GM19023 (cell line): ENCODE measurements at regions not wholly inside any gene's neighbourhood (a gene's known extent, or its start where the extent isn't known, plus 50 kb on each side); places are given as distances from the start of the nearest gene placed in this dataset.

ENCODE experiments used
- ATAC-seq: cut with Tn5 transposase; IDR thresholded peaks from one replicate; pipeline ENCODE4 v1.9.1; 2021; ENCODE audit warnings: mild to moderate bottlenecking, moderate library complexity; ENCODE audit not compliant: unreplicated experiment

DNA sequence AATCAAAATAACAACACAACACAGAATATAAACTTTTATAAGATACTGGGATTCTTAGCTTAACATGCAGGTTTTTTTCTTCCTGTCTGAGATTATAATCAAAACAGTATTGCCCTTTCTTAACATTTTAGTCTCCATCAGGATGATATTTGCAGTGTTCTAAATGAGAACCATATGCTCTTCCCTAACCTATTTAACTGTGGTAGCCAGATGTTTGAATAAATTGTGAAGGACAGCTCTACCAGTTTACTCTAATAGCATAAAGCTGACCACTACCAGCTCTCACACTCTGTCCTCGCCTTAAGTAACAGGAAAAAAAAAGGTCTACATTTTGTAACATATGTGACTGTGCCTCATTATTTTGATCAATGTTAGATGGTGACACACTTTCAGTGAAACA is 618.7 kb upstream of the SGCG start:
- no peak for ATAC-seq

DNA sequence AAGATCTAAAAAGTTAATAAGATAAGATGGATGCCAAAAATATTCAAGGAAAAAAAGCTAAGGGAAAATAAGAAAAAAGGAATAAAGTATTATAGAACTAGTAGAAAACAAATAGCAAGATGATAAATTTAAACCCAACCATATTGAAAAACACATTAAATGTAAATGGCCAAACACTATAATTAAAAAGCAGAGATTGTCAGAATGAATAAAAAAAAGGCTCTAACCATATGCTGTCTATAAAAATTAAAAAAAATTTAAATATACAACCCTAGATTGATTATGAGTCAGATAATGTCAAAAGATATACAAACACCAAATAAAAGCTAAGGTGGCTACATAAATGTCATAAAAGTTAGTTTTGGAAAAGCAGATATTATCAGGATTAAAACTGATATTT is 617.5 kb upstream of the SGCG start:
- no peak for ATAC-seq

DNA sequence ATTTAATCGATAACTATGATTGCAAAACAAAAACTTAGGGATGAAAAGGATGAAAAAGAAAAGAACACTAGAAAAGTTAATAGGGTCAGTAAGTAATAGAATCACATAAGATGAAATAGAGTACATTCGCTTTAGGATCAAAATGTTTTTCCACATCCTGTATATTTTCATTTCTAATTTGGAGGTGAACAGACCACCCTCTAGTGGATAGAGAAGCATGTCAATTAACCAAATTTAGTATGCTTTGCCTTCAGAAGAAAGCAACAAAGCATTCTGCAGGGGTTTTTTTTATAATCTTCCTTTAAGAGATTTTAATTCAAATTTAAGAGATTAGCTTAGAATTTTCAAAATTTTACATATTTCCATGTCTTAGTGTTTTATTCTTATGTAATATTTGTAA is 611.0 kb upstream of the SGCG start:
- no peak for ATAC-seq

DNA sequence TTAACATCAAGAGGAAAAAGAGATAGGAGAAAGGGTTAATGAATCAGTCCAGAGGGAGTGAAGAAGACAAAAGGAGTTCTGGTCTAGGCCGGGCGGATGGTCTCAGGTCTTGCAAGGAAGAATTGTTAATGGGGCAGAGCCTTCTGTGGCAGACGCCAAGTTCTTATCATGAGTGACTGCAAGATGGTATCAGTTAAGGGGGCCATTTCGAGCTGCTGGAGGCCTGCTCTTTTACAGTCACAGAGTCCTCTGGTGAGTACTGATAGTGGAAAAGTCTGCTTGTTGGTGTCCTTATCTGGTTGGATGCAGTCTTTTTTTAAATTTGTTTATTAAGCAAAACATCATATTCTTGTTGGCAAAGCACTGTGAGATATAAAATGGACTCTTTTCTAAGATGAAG is 590.9 kb upstream of the SGCG start:
- no peak for ATAC-seq

DNA sequence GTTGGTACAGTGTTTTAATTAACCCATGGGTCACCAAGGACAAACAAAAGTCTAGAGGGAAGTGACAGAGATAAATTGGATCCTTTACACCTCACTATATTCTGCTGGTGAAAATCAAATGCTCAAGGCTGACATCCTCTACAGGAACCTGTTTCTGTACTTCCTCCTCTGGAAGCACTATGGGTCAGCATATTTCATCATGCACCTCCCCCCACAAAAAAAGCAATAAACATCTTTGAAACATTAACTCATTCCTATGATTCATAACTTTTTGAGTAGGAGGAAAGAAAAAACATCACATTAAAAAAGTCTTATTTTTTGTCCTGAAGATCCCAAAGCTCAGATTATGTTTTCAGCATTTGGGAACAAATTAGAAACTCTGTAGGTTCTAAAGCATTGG is 588.3 kb upstream of the SGCG start:
- ATAC-seq = no peak

DNA sequence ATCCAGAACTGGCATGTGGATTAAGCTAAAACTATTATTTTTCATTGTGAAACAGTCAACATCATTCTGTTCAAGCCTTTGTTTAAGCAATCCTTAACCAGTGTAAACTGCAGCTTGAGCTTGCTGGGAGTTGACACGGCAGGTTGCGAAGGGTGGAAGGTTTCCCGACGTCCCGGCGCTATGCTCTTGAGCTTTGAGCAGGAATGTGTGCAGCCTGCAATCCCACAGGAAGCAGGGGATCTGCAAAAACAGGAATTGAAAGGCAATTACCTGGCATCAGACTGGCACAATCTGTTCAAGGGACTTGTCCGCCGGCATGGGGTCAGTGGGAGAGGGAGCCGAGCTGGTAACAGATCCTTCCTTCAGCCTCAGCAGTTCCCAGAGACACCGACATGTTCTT is 586.7 kb upstream of the SGCG start:
- no peak for ATAC-seq

DNA sequence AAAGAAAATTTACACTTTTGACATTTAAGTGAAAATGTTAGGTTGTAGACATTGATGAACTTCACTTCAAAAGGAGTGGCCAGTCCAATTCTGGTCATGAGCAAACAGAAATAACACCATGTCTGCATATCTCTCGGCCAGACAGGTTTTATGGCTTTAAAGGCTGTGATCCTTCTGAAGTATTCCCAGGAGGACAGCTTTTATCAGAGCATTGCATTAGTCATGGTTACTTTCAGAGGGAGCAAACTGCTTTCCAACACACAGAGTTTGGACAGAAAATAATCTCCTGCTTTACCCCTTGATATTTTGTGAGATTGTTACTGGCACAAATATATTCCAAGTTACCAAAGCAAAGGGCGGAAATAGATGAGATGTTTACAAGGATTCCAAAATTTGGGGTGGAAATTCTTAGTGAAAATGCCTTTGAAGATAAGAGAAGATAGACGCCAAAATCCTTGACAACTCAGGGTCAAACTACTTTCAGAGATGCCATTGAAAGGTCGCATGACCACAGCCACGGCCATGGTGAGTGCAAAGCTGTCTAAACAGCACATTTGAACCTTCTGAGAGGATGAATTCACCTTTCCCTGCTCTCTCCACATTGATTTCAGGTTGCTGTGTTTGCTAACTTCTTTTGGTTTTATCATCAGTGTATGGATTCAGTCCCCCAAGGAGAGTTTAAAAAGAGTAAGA is 584.5 kb upstream of the SGCG start:
- no peak for ATAC-seq

DNA sequence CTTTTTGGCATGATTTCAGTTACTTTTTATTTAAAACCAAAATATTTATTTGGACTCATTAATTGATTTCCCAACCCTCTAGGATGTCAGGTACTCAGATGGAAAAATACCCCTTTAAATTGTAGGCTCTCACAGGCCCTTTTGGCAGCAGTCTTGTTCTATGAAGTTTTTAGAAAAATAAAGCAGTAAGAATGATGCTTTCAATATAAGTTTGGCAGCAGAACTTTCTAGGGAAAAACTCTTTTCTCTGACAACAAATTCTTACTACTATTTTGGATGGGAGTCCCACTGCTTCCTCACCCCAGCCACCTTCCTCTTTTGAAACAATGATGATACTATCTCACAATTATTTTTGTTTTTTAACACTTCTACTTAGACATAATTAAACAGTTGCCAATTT is 581.6 kb upstream of the SGCG start:
- no peak for ATAC-seq

DNA sequence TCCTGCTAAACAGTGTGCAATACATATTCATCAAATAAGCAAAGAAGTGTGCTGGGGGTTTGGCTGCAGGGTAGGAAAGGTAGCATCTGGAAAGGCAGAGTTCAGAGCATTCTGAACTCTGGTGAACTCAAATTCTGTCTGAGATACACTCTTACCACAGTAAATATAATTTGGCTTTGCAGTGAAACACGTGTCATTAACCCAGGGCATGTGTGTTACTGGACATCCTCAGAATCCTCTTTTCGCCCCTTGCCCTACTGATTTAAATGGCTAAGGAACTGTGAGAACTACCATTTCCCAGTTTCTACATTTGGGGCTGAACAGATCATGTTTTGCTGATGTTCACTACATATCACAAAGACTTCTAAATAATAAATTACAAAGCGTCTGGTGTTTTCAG is 562.8 kb upstream of the SGCG start:
- no peak for ATAC-seq

DNA sequence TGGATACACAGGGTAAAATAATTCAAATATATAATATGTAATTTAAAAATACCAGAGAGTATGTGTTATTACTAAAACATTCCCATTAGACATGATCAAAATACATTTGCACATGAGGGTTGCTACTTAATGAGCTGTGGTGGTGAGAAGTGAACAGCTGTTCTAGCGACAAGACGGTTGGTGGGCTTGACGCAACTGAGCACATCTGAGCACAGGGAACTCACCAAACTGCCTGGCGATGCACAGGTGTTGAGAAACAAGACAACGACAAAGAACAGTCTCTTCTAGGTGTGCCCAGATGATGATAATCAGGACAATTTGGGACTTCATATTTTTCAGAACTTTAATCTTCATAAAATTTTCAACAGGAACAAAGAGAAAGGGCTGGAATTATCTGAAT is 555.1 kb upstream of the SGCG start:
- no peak for ATAC-seq

DNA sequence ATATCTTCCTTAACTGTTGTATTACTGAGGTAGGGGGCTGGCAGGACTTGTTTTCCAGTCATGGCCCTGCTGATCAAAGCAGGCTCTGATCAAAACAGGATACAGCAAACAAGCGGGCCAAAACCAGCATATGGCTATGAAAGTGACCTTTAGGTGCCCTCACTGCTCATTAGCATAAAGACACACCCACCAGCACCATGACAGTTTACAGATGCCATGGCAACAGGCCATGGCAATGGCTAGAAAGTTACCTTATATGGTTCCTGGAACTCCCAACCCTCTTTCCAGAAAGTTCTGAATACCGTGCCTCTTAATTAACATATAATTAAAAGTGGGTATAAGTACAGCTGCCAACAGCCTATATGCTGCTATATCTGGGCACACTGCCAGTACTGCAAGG is 551.4 kb upstream of the SGCG start:
- ATAC-seq = no peak

DNA sequence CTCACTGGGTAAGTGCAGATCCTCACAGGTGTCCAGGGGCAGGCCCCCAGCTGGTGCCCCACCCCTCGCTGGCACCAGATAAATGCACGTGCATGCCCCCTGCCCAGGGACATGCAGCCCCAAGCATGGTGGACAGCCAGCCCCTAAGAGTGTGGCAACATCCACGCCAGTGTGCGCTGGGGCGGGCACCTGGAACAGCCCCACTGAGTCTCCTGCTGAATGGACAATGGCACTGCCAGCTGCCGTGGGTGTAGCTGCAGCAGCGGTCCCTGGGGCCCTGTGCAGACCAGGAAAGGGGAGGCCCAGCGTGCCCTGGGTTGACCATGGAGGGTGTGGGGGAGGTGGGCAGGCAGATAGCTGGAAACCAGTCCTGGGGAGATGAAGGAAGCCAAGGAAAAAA is 538.7 kb upstream of the SGCG start:
- no peak for ATAC-seq

DNA sequence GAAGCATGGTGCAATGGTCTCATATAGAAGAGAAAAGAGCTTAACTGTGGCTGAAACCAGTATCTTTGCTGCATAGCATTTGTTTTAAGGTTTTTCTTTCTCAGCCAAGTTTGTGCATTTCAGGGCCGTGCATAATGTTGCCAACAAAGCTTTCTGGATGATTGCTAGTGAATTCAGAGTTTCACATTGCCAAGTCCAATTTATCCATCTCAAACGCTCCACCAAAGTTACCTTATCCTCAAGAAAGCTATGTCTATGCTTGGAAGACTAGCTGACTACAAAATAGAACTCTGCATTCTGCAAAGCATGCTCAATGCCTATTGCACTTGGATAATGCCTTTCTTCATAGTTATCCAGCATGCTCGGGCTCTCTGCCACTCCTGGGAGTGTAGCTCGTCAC is 535.8 kb upstream of the SGCG start:
- ATAC-seq = no peak

DNA sequence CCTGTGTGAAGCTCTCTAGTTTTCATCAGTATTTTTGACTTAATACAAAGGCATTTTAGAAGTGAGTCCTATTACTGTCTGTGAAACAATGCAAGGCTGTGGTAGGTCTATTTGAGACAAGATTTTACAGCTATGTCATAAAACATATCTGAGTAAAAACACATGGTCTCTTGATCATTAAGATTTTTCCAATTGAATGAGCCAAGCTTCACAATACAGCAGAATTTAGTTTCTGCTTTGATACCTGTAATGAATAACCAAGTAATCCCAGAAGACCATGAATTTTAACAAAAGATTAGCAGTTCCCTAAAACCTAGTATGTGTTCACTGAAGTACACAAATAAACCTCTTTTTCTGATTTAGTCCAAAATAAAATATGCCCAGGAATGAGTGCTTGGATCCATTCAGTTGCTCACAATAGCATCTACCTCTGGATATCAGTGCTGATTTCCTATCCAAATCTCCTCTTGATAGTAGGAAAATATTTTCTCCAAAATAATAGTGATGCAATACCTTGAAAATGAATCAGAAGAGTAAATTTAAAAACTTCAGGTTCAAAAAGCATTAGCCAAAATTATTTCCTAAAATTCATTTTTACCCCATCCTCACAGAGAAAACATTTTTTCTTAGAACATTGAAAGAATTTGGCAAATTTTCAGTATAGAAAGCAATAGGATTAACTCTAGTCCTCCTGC is 533.5 kb upstream of the SGCG start:
- no peak for ATAC-seq

DNA sequence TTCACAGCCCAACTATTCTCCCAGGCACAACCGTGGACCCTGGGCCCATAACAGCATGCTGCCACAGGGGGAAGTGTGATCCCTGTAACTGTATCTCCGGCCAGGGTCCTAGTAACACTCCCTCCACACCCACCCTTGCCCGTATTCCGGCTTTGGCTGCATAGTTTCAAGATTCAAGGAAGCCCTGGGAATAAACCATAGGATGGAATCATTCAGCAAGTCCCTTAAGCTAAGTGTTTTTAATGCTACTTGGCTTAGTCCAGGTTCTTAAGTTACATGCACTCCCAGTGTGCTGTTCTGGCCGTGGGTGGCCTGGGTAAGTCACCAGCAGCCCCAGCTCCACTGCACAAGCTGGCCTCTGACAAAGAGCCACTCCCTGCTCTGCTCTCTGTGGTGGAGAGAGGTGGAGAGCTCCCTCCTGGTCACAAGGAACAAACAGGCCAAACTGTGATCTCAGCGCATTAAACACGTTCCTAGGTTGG is 532.4 kb upstream of the SGCG start:
- no peak for ATAC-seq

DNA sequence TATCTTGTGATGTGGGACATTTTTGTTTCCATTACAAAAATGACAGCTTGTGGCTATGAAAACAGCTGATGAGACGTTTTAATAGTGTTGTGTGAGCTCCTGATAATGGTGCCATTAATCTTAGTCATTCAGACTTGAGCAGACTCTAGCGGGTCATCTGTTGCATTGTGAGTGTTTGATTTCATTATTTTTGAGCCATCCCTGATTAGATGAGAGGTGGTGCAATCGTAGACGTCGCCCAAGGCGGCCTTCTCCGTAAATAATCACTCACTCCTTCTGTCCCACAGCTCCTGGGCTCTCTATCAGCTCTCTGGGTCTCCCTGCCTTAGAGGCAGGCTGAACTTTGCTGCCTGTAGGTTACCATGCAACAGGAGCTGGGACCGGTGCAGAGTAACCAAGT is 528.0 kb upstream of the SGCG start:
- no peak for ATAC-seq

DNA sequence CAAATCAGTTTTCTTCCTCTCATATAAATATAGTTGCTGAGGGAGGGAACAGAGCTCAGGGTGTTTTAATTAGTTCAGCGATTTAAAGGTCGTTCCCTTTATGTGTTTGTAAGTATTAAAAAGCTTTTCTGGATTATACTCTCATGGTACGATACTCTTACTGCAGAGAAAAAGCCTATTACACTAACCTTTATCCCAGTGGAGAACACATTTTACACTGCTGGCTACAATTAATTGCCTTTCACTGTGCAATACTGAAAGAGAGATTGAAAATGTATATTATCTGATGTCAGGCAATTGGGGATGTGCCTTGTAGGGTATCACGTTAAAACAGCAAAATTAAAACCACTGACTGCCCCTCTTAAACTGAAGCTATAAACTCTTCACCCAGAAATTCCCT is 526.9 kb upstream of the SGCG start:
- ATAC-seq = no peak

DNA sequence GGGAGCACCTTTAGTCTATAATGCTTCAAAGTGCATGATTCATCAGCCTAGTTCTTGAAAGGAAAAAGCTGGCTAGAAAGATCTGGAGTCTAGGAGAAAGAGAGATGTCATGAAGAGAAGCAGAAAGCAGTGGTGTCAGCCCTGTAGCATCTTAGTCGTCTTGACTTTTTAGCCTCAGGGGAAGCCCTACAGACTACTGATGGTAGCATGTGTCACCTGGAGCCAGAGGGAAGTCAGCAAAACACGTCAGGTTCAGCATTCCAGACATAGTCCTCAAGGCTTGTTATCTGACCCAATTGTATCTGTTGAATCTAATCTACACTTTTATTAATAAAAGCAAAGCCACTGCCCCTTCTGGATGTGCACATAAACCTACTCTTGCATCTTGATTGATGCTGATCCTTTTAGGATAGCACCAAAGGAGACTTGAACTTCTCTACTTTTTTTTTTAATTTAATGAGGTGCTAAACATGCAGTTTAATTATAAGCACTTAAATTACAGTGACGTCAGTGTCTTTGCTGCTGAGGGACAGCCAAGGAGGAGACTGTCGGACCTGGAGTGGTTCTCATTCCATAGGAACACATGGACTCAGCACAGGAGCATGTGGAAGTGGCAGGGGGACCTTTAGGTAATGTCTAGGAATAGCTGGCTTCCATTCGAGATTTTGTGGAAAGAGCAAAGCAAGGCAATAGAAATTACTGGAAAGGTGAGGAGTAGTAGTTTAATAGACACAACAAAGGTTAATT is 525.5 kb upstream of the SGCG start:
- ATAC-seq = no peak

DNA sequence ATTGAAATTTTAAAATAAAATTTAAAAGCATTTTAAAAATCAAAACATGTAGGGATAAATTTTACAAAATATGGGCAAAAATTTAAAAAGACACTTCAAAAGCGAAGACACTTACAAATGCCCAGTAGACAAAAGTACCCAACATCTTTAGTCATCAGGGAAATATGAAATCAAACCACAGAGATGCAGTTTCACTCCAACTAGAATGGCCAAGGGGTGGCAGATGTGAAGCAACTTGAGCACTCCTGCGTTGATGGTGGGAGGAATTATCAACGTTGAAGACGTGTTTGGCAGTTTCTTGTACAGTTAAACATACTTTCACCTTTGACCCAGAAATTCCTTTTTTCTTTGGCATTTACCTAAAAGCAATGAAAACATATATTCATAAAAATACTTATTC is 518.0 kb upstream of the SGCG start:
- no peak for ATAC-seq

DNA sequence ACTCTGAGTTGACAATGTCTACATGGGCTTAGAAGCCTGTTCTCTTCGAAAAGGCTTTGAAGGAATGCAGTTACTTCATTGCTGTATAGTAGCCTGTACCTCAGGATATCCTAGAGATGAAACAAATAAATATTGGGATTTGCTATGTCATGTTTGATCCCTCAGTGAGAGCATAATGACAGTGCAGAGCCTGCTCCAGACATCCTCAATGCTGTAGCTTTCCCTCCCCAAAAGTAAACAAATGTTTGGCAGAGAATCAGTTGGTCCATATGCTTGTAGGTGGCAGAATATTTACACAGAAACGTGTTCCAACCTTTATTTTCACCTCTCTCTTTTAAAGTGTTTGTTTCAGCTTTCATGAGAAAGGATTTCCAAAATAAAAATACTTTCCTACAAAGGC is 515.3 kb upstream of the SGCG start:
- ATAC-seq = no peak

DNA sequence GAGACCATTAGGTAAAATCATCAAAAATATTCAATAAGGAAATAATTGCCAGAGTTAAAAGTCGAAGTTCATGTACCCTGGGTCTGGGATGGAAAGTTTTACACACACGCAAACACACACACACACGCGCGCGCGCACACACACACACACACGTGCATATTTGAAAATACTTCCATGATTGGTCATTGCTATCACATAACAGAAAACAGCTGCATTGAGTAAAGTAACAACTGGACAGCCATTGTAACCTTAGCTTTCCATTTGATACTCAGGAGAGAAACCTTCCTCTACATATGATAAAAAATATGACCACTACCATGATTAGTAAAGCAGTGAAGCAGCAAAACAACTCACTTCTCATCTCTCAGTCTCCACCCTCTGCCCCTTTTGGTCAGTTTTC is 490.0 kb upstream of the SGCG start:
- no peak for ATAC-seq

DNA sequence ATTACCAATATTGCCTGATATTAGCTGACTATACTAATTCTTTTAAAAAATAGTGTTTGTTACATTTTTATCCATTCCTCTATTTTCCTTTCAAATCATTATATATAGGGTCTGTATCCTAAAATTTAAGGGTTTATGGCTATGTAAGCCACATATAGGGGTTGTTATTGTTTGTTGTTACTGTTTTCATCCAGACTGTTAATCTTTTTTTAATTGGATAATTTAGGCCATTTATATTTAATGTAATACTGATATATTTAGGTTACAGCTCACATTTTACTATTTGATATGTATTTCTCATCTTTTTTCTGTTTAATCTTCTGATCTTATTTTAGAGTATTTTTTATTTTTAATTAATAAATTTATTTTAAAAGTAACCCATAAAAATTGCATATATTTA is 487.1 kb upstream of the SGCG start:
- ATAC-seq = no peak
